HG03520 (cell line): ENCODE measurements at regions not wholly inside any gene's neighbourhood (a gene's known extent, or its start where the extent isn't known, plus 50 kb on each side); places are given as distances from the start of the nearest gene placed in this dataset.

Experiments used
- ATAC-seq: cut with Tn5 transposase; IDR thresholded peaks from one replicate; pipeline ENCODE4 v1.9.1; 2021; ENCODE audit warnings: mild to moderate bottlenecking, moderate library complexity; ENCODE audit not compliant: unreplicated experiment

DNA sequence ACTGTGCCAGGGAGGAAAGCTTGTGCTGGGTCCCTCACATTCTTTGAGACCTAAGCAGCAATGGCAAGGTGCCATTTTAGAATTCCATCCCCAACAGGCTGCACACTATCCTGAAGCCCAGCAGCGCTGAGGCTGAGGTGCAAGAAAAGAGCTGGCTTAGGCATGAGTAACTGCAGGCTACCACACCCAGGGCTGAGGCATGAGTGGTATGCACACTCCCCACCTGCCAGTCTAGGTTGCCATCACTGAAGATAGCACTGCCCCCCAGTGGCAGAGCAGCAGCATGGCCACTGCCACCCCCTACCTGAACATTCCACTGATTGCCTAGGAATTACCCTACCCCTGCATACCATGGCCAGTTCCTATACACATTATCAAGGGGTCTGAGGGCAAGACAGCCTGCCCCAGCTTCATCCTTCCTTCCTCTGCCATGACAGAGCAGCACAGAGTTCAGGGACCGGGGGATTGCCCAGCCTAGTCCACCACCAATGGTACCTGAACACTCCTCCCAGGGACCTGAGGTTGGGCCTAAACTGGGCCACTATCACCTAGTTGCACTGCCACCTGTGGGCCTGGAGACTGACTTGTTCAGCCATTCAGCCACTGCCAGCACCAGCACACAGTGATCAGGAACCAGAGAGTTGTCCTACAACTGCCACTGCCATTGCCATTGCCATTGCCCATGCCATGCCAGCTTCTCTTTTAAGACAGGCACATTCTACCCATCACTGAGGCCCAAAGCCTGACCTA lies 129.8 kb downstream of the SATB1 start:
- ATAC-seq: peak; percentile 98

DNA sequence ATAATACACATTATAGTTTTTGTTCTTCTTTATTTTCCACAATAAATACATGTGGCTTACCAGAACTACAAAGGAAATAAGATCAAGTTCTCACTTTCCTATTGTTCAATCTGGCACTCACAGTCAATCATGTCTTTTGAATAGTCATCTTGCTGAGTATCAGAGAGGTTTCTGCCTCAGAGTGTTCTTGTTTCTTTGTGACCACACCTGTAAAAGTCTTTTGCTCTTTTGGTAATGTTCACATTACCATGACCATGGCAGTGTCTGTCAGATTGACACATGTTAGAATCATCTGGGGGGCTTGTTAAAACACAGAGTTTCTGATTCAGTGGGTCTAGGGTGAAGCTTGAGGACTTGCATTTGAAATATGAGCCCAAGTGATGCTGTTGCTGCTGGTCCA lies 135.0 kb downstream of the SATB1 start:
- ATAC-seq: no peak

DNA sequence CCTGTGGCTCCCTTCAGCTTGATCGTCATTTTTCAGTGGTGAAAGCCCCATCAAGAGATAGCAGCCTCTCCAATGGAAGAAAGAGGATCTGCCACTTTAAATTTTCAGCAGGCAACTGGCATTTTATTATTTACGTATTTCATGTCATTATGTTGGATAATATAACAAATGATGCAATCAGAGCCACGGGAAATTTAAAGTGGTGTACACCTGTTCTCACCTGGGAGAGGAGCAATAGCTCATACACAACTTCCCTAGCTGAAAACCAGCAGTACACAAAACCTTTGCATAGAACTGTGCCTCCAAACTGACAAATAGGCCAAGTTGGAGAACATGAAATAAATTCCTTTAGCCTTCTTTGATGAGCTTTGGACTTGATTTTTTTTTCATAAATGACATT lies 136.9 kb downstream of the SATB1 start:
- ATAC-seq: no peak

DNA sequence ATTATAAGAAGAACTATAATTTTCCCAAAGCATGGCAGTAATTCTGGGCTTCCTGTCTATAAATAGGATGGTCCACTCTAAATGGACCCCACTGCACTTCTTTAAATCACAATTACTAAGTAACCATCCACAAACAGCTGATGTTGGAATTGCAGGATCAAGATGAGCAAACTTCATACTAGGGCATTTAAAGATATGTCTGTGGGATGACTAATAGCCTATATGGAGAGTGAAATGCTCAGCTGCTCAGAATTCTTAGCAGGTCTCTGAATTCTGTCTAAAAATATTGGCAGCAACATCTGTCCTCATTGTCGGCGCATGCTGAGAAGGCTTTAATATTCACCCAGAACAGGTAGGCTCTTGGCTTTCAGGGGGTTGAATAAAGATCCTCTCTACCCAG lies 140.4 kb downstream of the SATB1 start:
- ATAC-seq: no peak

DNA sequence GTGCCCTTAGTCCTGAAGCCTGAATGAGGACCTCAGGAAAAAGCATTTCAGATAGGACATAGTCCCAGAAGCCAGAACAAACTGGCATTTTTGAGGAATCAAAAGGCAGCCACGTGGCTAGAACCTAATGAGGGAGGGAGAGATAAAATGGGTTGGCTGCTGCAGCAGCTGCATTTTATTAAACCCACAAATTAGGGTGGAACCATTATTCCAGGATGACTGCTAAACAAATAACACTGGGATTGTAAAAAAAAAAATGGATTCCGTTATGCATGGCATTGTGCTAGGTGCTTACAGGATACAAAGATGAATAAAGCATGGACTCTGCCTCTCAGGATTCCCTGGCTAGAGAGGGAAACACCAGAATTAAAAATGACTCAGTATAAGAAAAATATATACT lies 141.5 kb downstream of the SATB1 start:
- no peak for ATAC-seq

DNA sequence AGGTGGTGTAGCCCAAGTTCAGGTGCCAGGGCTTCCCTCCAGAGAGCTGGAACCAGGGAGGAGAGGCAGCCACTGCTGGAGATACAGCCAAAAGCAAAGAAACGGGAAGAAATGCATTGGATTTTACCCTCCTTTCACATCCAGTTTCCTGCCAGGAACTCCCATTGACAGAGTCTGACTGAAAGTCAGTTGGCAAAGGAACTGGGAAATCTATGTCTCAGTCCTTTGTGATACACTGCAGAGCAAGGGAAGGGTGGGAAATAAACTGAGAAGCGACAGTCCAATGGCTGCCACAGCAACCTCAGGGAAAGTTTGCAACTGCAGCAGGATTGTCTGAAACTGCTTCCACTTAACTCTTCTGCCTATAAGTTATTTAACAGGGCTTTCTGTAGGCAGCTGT lies 142.6 kb downstream of the SATB1 start:
- no peak for ATAC-seq

DNA sequence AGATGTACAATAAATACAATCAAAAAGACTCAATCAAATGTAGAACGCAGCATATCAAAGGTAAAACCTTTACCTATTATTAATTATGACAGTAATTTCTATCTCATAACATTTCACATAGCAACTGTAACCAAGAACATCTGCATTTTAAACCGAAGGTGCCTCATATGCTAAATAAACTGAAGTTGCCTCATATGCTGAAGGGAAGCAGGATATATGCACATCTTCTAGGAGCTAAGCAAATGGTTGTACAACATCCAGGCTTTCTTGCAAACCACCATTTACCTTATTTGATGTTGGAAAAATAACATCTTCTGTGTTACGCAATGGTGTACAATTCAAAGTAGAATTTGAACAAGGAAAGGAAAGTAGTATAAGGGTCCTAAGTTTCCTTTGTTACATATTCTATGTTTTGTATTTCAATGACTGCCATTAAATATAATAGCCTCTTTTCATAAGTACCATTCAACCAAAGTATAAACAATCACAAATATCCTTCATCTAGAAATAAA lies 145.9 kb downstream of the SATB1 start:
- ATAC-seq: no peak

DNA sequence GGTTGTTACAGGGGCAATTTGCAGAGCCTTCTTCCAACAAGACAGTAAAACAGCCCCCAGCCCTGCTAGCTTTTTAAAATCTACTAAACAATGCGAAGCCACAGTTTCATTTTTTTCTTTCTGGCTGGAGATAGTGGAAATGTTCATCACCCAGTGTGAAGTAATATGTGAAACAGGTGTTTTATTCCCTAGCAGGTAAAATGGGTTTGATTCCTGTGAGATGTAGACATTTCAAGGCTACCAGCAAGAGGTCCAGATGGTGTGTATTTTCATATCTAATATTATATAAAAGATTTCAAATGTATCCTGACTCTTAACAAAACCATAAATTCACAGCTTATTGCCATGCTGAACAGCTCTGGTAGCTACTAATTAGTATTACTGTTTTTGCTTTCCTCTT lies 160.3 kb downstream of the SATB1 start:
- no peak for ATAC-seq

DNA sequence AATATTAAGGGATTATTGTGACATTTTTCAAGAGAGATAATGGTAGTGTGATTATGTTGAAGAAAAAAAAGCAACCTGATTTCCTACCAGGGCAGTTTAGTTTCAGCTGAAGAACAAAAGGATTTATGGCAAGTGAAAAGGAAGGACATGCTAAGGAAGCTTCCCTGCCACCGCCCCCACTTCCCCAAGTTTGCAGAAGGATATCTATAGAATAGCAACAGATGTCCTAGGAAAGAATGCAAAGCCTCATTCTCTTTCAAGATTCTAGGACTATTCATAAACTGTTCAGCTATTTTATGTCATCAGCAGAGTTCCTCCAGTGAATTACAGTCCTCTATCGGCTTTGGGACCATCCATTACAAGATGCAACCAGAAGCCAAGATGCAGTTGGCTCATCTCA lies 160.8 kb downstream of the SATB1 start:
- no peak for ATAC-seq

DNA sequence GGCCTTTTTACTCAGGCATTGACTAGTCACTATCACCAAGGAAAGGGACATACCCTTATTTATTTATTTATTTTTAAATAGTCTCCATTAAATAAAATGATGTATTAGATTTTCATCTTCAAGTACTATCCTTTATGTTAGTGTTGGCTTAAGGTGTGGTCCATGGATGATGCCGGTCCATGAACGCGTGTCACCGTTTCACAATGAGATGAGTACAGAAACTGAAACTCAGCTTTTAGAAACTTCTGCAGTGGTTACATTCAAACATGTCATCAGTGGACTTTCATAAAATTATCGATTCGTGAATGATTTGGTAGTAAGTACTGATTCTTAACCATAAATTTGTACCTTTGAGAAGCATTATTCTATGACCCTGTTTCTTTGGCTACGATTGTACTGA lies 166.6 kb downstream of the SATB1 start:
- ATAC-seq: peak; percentile 79

DNA sequence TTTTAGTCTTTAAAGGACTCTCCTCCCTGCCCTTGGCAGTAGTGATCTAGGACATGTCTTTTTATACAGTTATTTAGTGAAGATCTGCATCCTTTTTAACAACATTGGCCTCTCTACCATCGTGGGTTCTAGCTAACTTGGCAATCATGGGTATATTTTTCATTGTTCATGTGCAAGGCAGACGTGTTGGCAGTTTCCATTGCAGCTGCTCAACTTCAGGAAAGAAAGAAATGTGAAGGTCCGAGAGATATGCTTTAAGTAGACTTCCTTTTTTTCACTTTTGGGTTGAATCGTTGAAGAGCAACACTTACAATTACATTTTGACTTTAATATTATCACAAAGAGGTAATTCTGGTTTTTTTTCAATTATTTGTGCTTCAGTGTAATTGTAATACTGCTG lies 172.6 kb downstream of the SATB1 start:
- no peak for ATAC-seq

DNA sequence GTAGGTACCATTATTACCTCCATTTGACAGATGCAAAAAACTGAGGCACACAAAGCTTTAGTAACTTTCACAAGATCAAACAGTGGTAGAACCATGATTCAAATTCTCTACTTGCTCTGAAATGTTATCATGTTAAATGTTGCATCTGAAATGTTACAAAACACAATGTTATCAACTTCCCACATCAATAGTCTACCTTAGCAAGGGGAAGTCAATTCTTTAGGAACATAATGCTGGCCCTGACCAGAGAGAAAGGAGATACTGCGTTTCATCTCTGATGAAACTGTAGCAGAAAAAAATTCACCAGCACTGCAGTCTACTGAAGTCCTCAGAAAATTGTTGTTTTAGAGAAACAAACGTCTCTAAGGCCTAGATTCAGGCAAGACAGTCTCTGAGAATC lies 174.1 kb downstream of the SATB1 start:
- no peak for ATAC-seq

DNA sequence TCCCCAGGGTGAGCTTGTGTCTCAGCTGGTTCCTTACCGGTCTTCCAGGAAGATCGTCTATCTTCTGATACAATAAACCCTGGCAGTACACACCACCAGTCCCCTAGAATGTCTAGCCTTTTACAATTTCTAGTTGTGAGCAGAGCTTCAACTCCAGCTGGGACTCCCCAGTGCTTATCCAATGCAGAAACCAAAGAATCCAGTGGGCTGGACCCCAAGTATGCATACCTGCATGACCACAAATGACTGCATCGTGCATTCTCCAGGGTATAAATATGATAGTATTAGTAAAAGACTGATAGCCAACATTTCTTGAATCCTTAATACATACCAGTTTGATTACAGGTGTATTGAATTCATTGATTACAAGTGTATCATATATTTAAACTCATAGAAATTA lies 176.0 kb downstream of the SATB1 start:
- ATAC-seq: no peak

DNA sequence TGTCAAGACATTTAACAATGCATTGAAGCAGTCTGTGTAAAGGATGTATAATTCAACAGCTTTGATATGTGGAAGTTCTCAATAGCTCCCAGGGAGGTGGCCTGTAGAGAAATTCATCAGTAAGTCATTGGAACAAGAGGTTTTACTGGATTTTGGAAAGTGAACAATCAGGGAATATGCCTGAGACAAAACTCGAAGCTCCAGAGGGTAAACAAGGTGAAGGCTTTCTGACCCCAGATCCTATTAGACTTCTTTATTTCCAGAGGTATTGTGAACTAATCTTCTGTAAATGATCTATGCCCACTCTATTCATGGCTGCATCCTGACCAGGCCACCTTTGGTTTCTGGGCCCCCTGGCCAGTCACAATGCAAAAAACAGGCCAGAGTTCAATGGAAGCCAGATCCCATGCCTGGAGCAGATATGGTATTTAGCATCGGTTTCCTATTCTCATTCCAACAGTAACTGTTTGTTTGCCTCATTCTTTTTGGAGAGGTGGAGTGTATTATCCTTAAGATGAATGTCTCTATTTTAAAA lies 177.3 kb downstream of the SATB1 start:
- no peak for ATAC-seq

DNA sequence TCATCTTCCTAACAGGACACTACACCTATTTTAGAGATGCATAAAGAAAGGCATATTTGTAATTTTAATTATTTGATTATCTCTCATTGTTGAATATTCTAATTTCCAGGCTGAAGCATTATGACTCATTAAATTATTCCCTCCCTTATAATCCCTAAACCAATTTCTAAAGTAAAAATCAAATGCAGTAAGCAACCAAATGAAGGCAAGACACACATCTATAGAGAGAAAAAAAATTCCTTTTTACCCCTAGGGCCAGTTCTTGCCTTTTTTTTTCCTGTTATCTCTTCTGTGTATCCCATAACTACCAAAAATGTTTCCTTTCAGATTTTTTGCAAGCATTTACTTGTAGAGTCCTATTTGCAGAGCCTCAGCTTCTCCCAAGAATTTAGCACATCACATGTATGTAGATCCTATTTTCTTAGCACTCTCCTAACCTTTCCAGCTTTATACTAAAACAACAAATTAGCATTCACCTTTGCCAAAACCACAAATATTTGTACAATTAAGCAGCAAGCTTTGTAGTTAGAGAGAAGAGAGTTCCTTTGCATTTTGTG lies 177.9 kb downstream of the SATB1 start:
- ATAC-seq: no peak

DNA sequence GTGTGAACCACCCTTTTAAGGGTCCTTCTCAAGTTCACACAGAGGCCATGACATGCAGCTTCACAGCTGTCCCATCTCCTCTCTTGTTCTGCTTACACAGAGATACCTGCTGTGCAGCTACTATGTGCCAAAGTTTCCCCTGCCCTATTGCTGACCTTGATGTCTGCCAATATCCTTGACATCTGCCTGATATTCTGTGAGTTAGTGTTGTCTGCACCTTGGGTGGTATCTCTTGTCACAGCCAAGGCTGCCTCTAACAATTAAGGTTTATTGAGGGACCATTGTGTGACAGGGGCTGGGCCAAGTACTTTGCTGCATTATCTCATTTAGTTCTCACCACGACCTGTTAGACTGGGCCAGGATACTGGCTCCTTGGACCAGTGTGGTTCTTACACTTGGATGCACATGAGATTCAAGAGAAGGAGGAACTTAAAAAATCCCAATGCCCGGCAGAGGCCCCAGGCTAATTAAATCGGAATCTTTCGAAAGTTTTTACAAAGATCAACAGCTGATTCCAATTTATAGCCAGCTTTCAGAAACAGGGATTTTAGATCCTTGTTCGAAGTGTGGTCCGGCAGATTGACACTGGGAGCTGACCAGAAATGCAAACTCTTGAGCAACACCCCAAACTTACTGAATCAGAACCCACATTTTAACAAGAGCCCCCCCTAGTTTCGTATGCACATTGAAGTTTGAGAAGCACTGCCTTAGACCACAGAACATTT lies 178.6 kb downstream of the SATB1 start:
- no peak for ATAC-seq

DNA sequence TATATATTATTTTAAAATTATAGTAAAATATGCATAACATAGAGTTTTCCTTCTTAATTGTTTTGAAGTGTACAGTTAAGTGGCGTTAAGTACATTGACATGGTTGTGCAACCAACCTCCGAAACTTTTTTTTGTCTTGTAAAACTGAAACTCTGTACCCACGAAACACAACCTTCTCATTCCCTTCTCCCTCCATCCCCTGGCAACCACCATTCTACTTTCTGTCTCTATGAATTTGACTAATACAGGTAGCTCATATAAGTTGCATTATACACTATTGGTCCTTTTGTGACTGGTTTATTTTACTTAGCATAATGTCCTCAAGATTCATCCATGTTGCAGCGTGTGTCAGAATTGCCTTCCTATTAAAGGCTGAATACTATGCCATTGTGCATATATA lies 179.4 kb downstream of the SATB1 start:
- peak; percentile 60 for ATAC-seq

DNA sequence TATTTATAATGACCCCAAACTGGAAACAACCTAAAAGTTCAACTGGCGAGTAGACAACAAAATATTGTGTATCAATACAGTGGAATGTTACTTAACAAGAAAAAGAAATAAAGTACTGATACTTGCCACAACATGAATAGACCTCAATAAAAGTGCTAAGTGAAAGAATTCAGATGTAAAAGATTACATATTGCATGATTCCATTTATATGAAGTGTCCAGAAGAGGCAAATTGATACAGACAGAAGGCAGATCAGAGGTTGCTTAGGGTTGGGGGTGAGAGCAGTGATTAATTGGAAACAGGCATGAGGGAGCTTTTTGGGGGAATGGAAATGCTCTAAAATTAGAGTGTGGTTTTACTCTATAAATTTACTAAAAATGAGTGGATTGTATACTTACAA lies 183.3 kb downstream of the SATB1 start:
- no peak for ATAC-seq

DNA sequence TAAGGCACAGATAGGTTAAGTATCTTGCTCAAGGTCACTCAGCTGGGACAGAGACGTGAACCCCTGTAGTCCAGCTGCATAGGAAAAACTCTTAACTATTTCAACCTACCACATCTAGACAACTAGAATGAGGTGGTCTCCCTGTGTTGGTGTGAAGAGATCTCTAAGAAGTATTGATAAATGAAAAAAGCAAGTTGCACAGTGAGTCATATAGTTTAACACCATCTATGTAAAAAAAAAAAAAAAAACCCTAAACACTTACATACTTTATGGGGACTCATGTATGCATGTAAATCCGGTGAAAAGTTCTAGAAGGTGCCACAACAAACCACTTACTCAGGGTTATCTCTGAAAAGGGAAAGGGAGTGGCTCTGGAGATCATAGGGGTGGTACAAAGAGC lies 185.5 kb downstream of the SATB1 start:
- no peak for ATAC-seq

DNA sequence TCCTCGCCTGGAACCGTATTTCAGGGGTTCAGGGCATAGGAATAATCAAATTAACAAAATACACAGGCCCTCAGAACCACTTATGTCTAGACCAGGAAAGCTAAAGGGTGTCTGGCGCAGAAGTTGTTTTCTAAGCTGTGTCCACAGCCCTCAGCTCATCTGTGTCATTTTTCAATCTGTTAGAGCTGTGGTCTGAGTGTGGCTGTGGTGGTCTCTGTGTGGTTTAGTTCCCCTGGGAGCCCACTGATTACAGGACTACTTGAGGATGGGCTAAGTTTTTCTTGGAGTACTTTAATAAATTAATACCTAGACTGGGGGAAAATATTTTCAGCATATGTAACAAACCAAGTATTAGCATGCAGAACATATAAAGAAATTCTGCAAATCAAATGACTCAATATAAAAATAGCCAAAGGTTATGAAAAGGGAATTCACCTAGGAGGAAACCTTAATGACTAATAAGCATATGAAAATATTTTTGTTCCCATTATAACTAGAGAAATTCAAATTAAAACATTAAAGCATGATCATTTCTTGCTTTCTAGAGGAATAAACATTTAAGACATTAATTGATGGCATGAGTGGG lies 186.3 kb downstream of the SATB1 start:
- ATAC-seq: no peak

DNA sequence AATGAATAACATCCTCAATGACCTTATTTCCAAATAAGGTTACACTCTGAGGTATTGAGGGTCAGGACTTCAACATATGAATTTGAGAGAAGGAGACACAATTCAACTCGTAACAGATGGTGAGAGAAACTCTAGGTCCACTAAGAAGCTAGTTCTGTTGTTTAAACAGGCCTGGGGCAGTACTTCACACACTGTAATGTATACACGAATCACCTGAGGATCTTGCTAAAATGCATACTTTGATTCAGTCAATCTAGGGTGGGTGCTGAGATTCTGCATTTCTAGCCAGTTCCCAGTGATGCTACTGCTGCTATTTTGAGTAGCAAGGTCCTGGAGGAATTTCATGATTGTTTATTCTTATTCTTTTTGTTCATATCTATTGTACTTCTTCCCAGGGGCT lies 186.8 kb downstream of the SATB1 start:
- ATAC-seq: no peak
